ENCODE measurements at regions not wholly inside any gene's neighbourhood (a gene's known extent, or its start where the extent isn't known, plus 50 kb on each side); places are given as distances from the start of the nearest gene placed in this dataset.

DNA sequence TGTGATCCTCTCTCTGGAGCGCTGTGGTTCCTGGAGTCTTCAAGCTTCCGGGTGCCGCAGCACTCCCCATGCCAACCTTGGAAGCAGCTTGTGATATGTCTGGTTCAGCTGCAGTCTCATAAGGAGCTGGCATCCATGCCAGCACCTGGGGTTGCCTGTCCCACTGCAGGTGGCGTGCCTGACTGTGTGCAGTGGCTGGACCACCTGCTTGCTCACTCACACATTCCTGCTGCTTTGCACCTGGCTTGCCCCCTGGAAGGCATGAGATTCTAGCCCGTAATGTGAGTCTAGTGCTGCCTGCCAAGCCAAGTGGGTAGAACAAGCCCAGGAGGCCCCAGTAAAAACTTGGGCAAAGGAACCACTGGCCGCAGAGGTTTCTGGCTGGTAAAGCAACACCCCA is 687.2 kb upstream of the AADAT start:
- H3K4me1 ChIP-seq (ENCODE audit: insufficient read depth, low read length) = no peaks in the 10 kb centered on the region
- no peak overlapping the region for H3K27ac Mint-ChIP-seq (ENCODE audit: unreplicated experiment)
- H3K4me3 Mint-ChIP-seq (ENCODE audit: unreplicated experiment) = no peak overlapping the region
- H4K20me1 ChIP-seq (ENCODE audit: insufficient read depth, low read length) = no peaks in the 10 kb centered on the region
- FAIRE-seq (no peak), DNase-seq (ENCODE audit: low read depth) (no peak)
- no peaks in the 10 kb centered on the region for H3K9me3 Mint-ChIP-seq (ENCODE audit: unreplicated experiment)
- no peak for TF ChIP-seq EZH2 (IDR thresholded peaks at IDR 0.05; ENCODE audit: insufficient read depth, low read length)
- TF ChIP-seq, protein P1, sequence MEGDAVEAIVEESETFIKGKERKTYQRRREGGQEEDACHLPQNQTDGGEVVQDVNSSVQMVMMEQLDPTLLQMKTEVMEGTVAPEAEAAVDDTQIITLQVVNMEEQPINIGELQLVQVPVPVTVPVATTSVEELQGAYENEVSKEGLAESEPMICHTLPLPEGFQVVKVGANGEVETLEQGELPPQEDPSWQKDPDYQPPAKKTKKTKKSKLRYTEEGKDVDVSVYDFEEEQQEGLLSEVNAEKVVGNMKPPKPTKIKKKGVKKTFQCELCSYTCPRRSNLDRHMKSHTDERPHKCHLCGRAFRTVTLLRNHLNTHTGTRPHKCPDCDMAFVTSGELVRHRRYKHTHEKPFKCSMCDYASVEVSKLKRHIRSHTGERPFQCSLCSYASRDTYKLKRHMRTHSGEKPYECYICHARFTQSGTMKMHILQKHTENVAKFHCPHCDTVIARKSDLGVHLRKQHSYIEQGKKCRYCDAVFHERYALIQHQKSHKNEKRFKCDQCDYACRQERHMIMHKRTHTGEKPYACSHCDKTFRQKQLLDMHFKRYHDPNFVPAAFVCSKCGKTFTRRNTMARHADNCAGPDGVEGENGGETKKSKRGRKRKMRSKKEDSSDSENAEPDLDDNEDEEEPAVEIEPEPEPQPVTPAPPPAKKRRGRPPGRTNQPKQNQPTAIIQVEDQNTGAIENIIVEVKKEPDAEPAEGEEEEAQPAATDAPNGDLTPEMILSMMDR (IDR thresholded peaks at IDR 0.05; ENCODE audit: insufficient read depth, low read depth, low read length) = no peak
- no peaks in the 10 kb centered on the region for H3K4me1 Mint-ChIP-seq (ENCODE audit: low read depth, unreplicated experiment)
- no peak overlapping the region for H3K27ac ChIP-seq (ENCODE audit: low read depth, low read length)
- no peak overlapping the region for H3K9ac ChIP-seq (ENCODE audit: low read length)
- H2AFZ ChIP-seq (ENCODE audit: low read depth, low read length) = no peak overlapping the region
- no peaks in the 10 kb centered on the region for H3K27me3 ChIP-seq (ENCODE audit: insufficient read depth, low read length)
- no peak overlapping the region for H3K4me2 ChIP-seq (ENCODE audit: low read length)
- no peaks in the 10 kb centered on the region for H3K79me2 ChIP-seq (ENCODE audit: insufficient read depth, low read length)
- no peaks in the 10 kb centered on the region for H3K36me3 ChIP-seq (ENCODE audit: insufficient read depth, low read length)
- no peaks in the 10 kb centered on the region for H3K27me3 Mint-ChIP-seq (ENCODE audit: low read depth, unreplicated experiment)
- H3K9me3 ChIP-seq (ENCODE audit: insufficient read depth, low read depth, low read length) = peaks cover 2% of the 10 kb centered on the region
- no peaks in the 10 kb centered on the region for H3K36me3 Mint-ChIP-seq (ENCODE audit: low read depth, unreplicated experiment)
- no peak overlapping the region for H3K4me3 ChIP-seq (ENCODE audit: insufficient read depth, low read depth, low read length)

DNA sequence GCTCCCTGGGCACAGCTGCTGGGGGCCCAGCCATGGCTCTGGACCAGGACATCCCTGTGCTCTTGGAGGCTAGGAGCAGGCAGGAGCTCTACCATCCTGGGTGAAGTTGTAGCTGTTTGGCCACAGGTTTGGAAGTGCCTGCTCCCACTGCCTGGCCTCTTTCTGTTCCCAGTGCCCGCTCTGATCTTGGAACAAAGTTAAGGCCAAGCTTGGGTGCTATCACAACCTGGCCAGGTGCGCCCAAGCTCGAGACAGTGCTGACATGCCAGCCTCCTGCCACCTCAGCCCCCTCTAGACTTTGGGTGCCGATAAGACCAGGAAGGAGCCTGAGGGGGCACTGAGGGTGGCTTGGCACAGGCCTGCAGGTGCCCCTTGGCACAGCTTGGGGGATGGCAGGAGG is 686.1 kb upstream of the AADAT start:
- Mint-ChIP-seq H3K27me3 (ENCODE audit: low read depth, unreplicated experiment) (no peaks in the 10 kb centered on the region), H3K4me1 (ENCODE audit: low read depth, unreplicated experiment) (no peaks in the 10 kb centered on the region), H3K27ac (ENCODE audit: unreplicated experiment) (no peak overlapping the region), H3K4me3 (ENCODE audit: unreplicated experiment) (no peak overlapping the region), H3K9me3 (ENCODE audit: unreplicated experiment) (no peaks in the 10 kb centered on the region), H3K36me3 (ENCODE audit: low read depth, unreplicated experiment) (no peaks in the 10 kb centered on the region)
- Histone ChIP-seq H3K4me1 (ENCODE audit: insufficient read depth, low read length) (no peaks in the 10 kb centered on the region), H3K4me3 (ENCODE audit: insufficient read depth, low read depth, low read length) (no peak overlapping the region), H3K9me3 (ENCODE audit: insufficient read depth, low read depth, low read length) (peaks cover 2% of the 10 kb centered on the region), H3K79me2 (ENCODE audit: insufficient read depth, low read length) (no peaks in the 10 kb centered on the region), H3K4me2 (ENCODE audit: low read length) (no peak overlapping the region), H3K27ac (ENCODE audit: low read depth, low read length) (no peak overlapping the region), H4K20me1 (ENCODE audit: insufficient read depth, low read length) (no peaks in the 10 kb centered on the region), H2AFZ (ENCODE audit: low read depth, low read length) (no peak overlapping the region), H3K36me3 (ENCODE audit: insufficient read depth, low read length) (no peaks in the 10 kb centered on the region), H3K9ac (ENCODE audit: low read length) (no peak overlapping the region), H3K27me3 (ENCODE audit: insufficient read depth, low read length) (no peaks in the 10 kb centered on the region)
- TF ChIP-seq EZH2 (IDR thresholded peaks at IDR 0.05; ENCODE audit: insufficient read depth, low read length) = no peak
- TF ChIP-seq, protein P1 (IDR thresholded peaks at IDR 0.05; ENCODE audit: insufficient read depth, low read depth, low read length) = no peak
- DNase-seq (ENCODE audit: low read depth) = no peak
- no peak for FAIRE-seq

DNA sequence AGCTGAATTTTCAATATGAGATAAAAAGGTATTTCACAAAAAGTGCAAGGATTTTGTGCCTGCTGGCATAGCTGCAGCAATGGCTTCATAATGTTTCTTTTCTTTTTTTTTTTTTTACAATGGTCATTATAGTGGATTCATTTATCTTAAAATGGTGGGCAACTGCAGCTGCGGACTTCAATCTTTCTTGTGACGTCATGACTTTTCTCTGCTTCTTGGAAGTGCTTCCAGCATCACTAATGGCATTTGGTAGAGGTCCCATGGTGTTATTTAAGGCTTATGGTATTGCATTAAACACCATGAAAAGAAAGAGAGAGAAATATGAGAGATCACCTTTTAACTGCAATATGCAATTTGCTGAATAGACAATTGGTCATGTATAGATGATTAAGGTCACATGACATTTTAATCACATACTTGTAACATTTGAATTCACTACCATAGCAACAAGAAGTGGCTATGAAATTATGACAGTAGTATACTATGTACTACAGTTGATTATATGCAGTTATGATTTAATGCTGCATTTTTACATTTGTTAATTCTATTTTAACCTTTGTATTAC is 684.0 kb upstream of the AADAT start:
- TF ChIP-seq, protein P1 (IDR thresholded peaks at IDR 0.05; ENCODE audit: insufficient read depth, low read depth, low read length) = no peak
- TF ChIP-seq EZH2 (IDR thresholded peaks at IDR 0.05; ENCODE audit: insufficient read depth, low read length) = no peak
- no peaks in the 10 kb centered on the region for H3K4me1 ChIP-seq (ENCODE audit: insufficient read depth, low read length)

More for the DNA sequence above, 684.0 kb upstream of the AADAT start:
- Mint-ChIP-seq H3K27ac (ENCODE audit: unreplicated experiment) (no peak overlapping the region), H3K9me3 (ENCODE audit: unreplicated experiment) (no peaks in the 10 kb centered on the region), H3K4me1 (ENCODE audit: low read depth, unreplicated experiment) (no peaks in the 10 kb centered on the region), H3K4me3 (ENCODE audit: unreplicated experiment) (no peak overlapping the region), H3K27me3 (ENCODE audit: low read depth, unreplicated experiment) (no peaks in the 10 kb centered on the region), H3K36me3 (ENCODE audit: low read depth, unreplicated experiment) (no peaks in the 10 kb centered on the region)
- H2AFZ ChIP-seq (ENCODE audit: low read depth, low read length) = no peak overlapping the region
- no peaks in the 10 kb centered on the region for H3K36me3 ChIP-seq (ENCODE audit: insufficient read depth, low read length)
- H4K20me1 ChIP-seq (ENCODE audit: insufficient read depth, low read length) = no peaks in the 10 kb centered on the region
- H3K4me2 ChIP-seq (ENCODE audit: low read length) = no peak overlapping the region
- no peaks in the 10 kb centered on the region for H3K79me2 ChIP-seq (ENCODE audit: insufficient read depth, low read length)
- no peak overlapping the region for H3K27ac ChIP-seq (ENCODE audit: low read depth, low read length)
- H3K9ac ChIP-seq (ENCODE audit: low read length) = no peak overlapping the region
- H3K4me3 ChIP-seq (ENCODE audit: insufficient read depth, low read depth, low read length) = no peak overlapping the region
- no peak for DNase-seq (ENCODE audit: low read depth)
- H3K27me3 ChIP-seq (ENCODE audit: insufficient read depth, low read length) = no peaks in the 10 kb centered on the region
- H3K9me3 ChIP-seq (ENCODE audit: insufficient read depth, low read depth, low read length) = no peaks in the 10 kb centered on the region
- FAIRE-seq = no peak

Data from astrocyte (in vitro differentiated cells and primary cell).